GM19043 (cell line): ENCODE measurements at regions not wholly inside any gene's neighbourhood (a gene's known extent, or its start where the extent isn't known, plus 50 kb on each side); places are given as distances from the start of the nearest gene placed in this dataset.

Experiments used
- ATAC-seq: cut with Tn5 transposase; IDR thresholded peaks from one replicate; pipeline ENCODE4 v1.9.1; 2021; ENCODE audit warnings: low read depth; ENCODE audit not compliant: unreplicated experiment

DNA sequence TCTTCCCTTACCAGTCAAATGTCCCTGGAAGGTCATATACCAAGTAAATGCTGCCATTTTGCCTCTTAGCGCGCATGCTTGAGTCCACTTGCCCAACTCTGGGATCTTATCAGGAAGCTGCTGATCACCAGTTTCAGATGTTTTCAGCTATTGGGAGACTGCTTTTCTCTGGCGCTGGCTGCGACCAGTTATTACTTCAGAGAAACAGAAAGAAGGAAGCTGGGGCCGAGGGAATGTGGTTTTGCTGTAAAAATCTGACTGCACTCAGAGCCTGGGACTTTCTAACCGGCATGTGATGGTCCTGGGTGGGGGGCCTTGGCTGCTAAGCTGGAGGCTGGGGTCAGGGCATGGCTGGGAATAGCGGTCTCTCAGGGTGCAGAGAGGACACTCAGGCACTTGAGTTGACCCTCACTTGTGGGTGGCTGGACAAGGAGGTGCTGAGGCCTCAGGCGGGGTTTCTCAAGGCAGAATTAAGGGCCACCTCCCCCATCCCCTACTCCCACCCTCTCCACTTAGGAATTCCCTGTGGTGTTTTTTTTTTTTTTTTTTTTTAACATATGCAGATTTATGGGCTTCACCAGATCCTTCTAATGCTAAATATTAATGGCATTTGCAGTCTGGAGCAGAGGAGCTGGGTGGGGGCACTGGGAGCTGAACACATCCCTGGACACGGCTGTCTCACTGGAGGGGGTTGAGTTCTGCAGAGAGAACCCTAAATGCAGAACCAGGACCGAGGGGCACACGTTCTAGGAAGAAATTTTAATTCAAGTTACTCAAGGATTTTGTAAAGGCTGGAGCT, 145.8 kb downstream of the CYLD start:
- no peak for ATAC-seq

DNA sequence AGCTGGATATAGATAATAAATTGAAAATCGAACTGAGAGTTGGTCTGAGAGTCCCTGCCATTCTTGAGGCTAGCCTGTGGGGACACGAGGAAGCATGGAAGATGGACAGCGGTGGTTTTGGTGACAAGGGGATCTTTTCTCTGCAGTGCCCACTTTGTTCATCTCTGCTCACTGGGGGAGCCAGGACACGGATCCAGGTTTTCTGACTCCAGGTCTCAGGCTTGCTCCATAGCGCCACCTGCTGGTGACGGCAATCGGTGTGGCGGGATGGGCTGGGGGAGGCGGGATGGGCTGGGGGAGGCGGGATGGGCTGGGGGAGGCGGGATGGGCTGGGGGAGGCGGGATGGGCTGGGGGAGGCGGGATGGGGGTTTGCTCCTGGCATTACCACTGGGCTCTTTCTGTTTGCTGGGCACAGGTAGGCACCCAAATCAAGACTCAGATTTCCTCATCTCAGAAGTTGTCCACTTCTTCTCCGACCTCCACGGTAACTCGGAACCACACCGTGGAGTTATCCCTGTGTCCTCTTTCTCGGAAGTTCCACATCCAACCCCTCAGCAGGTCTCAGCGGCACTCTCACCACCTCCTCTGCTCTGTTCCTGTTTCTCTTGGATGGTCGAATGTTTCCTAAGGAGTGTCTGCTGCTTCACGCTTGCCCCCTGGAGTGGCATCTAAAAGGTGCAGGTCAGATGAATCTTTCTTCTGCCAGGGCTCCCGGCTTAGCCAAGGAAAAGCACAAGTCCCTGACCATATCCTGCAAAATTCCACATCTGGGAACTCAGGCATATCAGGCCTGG, 142.4 kb downstream of the CYLD start:
- ATAC-seq: no peak

DNA sequence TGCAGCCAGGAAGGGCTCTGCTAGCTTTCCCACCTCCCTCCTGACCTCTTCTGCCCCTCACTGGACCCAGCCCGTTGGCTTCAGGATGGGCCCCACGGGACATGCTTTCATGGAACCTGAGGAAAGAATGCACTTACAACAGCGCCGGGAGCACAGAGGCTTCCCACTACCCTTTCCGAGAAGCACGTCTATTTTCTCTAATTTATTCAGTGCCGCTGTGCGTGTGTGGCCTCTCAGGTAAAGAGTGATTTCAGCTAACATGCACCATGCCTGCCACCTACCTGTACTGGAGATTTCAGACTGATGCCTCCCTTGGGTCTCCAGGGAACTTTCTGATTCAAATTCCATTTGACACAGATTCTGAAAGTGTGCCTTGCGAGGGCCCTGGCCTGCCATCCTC, 140.1 kb downstream of the CYLD start:
- ATAC-seq: no peak

DNA sequence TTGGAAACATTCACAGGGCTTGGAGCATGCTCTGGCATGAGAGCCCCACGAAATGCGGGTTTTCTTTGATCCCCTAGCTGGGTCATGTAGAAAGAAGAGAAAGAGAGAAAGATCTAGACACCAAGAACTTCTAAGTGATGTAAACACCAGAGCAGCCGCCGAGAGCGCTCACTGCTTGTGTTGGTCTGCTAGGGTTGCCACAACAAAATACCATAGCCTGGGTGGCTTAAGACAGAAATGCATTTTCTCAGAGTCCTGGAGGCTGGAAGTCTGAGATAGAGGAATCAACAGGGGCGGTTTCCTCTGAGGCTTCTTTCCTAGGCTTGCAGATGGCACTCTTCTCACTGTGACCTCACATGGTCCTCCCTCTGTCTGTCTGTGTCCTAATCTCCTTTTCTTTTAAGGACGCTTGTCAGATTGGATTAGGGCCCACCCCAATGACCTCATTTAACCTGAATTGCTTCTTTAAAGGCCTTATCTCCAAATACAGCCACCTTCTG, 139.5 kb downstream of the CYLD start:
- no peak for ATAC-seq

DNA sequence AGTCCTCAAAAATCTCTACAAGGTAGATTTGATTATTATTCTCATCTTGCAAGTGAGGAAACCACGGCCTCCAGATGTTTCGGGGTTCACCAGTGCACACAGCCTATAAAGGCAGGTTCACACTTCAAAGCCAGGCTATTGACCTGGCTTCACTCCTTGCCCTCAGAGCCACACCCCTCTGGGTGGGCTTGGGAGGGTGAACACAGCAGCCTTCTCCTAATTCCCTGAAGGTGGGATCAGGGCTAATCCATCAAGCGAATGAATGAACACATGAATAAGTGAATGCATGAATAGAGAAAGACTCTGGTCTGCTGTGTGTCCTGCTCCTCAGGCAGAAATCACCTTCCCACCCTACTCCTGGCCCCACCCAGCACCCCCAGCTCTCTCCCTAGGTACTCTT, 139.0 kb downstream of the CYLD start:
- no peak for ATAC-seq

DNA sequence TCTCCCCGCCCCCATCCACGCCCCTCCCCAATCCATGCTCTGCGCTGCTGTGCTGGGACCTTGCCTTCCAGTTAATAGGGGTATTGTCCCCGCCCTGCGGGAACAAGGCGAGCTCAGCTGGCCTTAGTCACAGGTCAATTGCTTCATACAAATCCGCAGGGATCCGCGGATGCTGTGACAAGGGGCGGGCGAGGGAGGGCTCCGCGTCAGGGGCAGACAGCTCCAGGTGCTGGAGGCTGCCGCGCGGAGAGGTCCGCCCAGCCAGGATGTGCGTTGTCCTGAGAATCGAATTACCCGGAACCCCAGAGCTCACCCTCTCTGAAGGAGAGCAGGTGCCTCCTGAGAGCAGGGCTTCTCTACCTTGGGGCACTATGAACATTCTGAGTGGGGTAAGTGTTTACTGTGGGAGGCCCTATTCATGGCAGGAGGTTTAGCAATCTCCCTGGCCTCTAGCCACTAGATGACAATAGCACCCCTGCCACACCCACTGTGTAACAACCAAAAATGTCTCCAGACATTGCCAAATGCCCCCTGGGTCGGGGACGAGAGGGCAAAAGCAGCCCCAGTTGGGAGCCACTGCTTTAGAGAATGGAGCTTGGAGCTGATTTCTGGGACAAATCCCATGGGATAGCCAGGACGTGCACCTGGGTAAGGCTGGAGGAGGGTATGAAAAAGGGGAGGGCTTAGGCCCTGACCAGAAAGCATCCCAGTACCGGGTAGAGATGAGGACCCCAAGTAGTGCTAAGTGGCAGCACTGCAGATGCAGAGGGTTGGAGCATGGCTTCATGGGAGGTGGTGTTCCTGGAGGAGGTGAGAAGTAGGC, 138.2 kb downstream of the CYLD start:
- ATAC-seq: no peak

DNA sequence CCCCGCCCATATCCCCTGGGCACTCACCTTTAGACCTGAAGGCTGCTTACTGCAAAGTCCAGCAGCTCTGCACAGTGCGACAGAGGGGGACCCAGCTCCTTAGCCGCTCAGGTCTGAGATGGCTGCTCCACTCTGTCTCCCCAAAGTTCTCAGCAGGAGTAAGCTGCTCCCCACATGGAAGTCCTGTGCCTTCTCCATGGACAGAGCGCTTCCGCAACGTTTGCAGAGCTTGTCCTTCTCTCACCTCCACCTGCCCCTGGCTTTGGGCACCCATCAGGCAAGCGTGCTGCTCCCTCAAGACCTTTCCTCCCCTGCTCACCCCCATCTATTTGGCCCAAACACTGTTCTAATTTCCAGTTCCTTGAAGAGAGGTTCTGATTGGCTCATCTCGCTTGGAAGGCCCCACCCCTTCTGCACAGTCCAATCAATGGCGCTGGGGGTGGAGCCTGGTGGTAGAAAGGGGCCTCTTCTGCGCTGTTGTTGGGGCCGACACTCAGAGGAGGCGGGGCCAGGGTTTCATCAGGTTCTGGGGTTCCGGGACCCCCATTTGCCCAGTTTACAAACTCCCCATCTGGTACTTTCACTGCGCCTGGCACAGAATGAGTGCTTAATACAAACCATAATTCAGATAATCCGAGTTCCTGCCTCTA, 137.2 kb downstream of the CYLD start:
- ATAC-seq: no peak

DNA sequence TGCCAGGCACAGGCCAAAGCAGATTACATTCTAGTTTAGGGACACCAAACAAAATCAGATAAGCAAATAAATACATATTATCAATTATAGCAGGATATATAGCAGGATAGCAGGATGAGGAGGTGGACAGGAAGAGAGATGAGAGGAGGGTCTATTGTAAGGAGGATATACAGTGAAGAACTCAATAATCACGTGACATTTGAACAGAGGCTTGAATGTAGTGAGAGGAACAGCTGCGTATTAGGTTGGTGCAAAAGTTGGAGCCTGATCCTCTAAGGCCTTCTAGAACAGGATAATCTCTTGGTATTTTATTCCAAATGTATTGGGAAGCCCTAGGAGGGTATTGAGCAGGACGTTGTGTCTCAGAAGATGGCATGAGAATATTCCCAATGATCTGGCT, 136.7 kb downstream of the CYLD start:
- ATAC-seq: no peak

DNA sequence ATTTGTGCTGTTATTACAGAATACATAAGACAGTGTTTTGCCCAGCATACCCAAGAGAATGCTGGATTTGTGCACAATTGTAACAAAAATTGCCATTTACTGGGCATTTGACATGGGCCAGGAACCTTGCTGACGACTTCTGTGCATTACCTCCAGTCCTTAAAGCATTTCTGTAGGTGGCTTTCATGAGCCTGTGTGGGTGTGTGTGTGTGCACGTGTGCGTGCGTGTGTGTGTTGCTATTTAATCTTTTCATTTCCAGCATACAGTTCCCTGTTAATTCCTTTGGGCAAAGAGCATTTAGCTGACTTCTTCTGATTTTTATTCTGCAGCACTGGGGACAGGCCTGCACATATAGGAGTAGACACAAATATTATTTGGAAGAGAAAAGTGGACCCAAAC, 134.4 kb downstream of the CYLD start:
- ATAC-seq: no peak

DNA sequence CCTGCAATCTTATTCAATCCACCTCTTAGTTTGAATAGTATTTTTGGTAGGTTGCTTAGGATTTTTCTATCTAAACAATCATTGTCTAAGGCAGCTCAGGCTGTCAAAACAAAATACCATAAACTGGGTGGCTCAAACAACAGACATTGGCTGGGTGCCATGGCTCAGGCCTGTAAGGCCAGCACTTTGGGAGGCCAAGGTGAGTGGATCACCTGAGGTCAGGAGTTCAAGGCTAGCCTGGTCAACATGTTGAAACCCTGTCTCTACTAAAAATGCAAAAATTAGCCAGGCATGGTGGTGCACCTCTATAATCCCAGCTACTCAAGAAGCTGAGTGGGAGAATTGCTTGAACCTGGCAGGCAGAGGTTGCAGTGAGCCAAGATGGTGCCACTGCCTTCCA, 126.7 kb downstream of the CYLD start:
- ATAC-seq: no peak

DNA sequence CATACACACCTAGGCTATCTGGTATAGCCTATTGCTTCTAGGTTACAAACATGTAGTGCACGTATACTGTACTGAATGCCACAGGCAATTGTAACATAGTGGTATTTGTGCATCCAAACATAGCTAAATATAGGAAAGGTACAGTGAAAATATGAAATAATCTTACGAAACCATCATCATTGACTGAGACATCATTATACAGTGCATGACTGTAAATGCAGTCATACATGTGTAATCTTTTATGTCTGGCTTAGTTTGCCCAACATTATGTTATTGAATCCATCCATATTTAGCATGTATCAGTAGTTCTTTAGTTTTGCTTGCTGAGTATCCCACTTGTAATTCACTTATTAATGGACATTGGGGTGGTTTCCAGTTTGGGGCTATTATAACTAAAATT, 124.9 kb downstream of the CYLD start:
- ATAC-seq: no peak

DNA sequence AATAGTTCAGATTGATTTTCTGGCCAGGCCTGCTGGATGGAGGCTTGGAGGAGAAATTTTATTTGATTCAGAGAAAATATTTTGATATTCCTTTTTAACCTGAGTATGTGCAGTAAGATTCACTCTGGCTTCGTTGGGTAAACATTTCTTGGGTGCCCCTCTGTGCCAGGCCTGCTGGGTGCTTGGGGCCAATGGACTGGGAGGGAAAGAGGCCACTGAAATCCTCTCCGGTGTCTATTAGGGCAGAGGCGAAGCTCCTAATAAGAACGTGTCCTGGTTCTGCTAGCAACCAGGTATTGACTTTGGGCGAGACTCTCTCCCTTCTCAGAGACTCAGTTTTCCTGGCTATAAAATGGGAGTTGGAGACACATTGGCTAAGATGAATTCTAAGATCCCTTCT, 122.5 kb downstream of the CYLD start:
- no peak for ATAC-seq

DNA sequence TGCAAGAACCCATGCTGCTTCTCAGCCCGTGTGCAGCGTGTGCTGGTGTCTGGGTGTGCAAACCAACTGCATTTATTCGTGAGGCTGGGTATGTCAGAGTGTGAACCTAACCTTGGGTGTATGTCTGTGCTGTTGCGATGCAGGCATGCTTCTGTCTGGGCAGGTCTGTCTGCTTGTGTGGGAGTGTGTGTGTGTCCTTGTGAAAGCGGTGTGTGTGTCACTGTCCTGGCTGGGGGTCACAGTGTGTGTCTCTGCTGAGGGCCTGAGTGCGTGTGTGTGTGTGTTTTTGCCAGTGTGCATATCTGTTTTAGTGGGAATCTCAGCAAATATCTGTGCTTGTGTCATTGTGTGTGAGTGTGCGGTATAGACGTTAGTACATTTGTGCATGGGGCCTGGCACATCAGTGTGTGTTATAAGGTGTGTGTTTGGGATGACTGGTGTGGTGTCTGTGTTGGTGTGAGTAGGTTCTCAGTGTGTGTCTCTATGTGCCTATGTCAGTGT, 121.8 kb downstream of the CYLD start:
- no peak for ATAC-seq

DNA sequence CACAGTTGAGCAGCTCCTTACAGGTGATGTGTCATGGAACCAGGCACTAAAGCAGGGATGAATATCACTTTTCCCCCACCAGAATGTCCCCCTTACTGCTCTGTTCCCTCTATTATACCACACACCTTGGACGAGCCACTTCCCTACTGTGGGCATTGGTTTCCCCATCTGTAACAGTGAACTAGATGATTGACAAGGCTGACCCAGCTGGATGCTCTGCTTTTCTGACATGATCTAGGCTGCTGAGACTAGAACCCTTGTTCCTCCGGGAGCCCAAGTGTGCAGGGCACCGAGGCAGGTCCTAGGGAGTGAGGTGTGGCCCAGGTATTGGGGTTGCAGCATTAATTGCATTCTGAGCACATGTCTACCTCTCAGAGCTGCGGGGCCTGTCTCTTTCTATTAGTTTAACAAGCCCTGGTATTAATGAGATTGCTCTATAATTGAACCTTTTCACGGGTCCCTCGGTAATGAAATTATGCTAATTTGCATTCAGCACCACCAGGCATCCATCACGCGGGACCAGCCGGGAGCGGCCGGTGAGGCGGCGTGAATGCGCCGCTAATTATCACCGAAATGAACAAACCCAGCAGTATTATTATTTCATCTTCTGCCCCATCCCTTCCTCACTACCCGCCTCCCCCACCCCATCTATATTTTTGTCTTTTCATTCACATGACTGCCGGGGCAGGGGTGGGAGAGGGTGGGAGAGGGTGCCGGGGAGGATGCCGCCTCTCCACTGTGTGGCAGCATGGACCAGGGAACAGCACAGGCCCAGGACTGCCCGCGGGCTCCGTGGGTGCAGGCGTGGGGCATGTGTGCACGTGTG, 121.1 kb downstream of the CYLD start:
- no peak for ATAC-seq

DNA sequence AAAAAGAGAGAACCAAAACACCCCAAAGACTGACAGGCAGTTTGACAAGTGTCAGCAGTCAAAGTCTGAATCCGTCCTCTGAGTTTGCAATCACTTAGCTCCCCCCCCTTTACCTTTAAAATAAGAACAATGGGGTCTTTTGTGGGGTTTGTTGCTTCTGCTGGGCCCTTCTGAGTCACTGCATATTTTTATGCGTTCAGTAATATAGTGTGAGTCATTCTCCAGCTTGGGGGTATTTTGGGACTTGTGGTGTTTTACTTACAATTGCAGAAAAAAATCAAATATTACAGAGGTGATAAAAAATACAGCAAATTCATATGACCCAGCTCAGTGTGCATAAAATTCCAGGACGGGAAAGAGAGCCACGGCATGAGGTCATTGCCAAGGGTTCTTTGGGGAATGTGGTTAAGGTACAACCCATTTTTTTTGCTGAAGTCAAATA, 120.1 kb downstream of the CYLD start:
- ATAC-seq: no peak

DNA sequence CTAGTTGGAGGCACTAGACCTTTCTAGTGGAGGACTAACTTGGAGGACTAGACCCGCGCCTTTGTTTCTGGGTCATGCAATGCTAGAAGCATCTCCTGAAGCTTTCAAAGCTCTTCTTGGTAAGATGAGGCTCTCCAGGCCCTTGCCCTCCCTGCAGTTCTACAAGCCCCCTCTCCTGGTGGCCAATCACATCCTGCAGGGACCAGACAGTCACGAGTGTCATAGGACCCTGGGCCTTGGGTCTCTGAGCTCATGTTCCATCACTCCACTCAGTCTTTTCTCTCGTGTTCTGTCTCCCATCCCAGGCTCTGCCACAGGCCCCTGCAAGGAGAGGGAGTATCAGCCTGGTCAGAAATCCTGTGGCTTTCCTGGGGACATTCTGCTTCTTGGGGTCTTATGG, 119.6 kb downstream of the CYLD start:
- ATAC-seq: no peak

DNA sequence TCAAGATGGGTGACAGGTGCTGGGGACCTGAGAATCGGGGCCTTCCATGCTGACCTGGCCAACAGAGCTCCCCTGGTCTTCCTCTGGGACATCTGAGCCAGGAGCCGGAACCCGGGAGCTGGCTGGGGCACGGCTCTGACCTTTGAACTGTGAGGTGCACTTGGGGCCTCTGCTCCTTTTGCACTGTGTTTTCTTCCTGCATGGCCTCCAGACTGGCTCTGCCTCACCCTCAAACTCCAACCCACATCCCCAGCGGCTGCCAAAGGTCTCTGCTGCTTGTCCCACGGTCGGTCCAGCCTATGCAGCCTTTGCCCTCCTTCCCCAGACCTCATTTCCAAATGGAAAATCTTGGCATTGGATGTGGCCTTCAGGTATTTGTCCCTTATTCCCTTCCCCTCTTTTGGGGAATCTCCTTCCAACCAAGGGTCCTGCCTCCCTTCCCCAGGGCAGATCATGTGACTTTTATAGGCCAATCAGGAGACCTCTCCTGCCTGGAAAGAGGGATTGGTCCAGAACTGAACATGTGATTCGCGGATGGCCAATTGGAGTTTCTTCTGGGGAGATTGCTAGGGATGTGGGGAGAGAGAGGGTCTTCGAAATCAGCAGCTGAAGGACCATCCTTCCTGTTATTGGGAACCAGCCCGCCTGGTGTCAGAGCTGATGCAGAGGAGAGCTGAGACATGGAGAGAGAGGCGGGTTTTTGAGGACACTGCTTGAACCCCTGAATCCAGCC, 117.9 kb downstream of the CYLD start:
- ATAC-seq: no peak

DNA sequence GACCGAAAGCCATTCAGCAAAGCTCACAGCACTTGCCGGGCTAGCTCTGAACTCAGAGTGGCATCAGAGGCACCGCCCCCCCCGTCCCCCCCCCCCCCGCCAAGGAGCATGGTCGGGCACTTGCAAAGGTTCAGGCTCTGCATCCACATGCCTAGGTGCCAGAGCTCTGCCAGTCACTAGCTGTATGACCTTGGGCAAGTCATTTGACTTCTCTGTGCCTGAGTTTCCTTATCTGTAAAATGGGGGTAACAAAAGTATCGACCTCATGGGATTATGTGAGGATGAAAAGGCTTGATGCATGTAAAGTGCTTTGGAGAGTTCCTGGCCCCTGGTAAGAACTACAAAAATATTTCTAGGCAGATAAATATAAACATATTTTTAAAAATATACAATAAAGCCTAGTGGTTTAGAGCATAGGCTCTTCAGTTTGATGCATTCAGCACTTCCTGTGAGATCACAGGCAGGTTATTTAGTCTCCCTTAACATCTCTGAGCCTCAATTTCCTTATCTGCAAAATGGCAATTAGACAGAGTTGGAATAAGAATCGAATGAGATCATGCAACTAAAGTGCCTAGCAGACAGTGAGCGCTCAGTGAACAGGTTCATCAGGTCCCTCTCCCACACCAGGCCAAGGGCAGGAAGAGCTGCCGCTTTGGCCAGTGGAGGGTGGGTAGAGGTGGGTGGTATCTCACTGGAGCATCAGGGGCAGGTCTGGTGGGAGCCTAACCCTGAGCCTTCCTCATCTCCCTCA, 117.2 kb downstream of the CYLD start:
- ATAC-seq: no peak
